ENCODE measurements at regions not wholly inside any gene's neighbourhood (a gene's known extent, or its start where the extent isn't known, plus 50 kb on each side); places are given as distances from the start of the nearest gene placed in this dataset.

GRCh38 chr3:109687626-109688025 lies 350.3 kb upstream of the DPPA4 start (continued):
- TF ChIP-seq PRRX2 (CRISPR knock-in tag; IDR thresholded peaks at IDR 0.05) (no peak), GRHL2 (CRISPR knock-in tag; IDR thresholded peaks at IDR 0.05; ENCODE audit: insufficient replicate concordance, severe bottlenecking) (no peak), ZNF121 (CRISPR knock-in tag; IDR thresholded peaks at IDR 0.05) (no peak), NFYB (CRISPR knock-in tag; conservative IDR thresholded peaks at IDR 0.05; ENCODE audit: low read depth) (no peak), ARID4B (CRISPR knock-in tag; IDR thresholded peaks at IDR 0.05; ENCODE audit: borderline replicate concordance) (no peak), SMAD3 (CRISPR knock-in tag; IDR thresholded peaks at IDR 0.05; ENCODE audit: borderline replicate concordance) (no peak), SP1 (CRISPR knock-in tag; conservative IDR thresholded peaks at IDR 0.05) (no peak), ATF1 (CRISPR knock-in tag; IDR thresholded peaks at IDR 0.05) (no peak), ZNF232 (CRISPR knock-in tag; IDR thresholded peaks at IDR 0.05) (no peak)

GRCh38 chr3:109696932-109697331 lies 359.6 kb upstream of the DPPA4 start:
- no peaks in the 10 kb centered on the region for H3K27me3 Mint-ChIP-seq (ENCODE audit: low read depth)
- no peak overlapping the region for H3K27ac Mint-ChIP-seq
- no peak overlapping the region for H3K4me3 Mint-ChIP-seq
- no peak for DNase-seq (ENCODE audit: low spot score)
- H3K36me3 Mint-ChIP-seq = peaks cover 6% of the 10 kb centered on the region
- H3K9me3 Mint-ChIP-seq = peaks cover 23% of the 10 kb centered on the region
- TF ChIP-seq PRDM15 (CRISPR knock-in tag; IDR thresholded peaks at IDR 0.05) (no peak), ZSCAN18 (CRISPR knock-in tag; IDR thresholded peaks at IDR 0.05) (no peak), ZNF671 (CRISPR knock-in tag; IDR thresholded peaks at IDR 0.05) (no peak), ZNF138 (CRISPR knock-in tag; conservative IDR thresholded peaks at IDR 0.05) (no peak), GRHL2 (CRISPR knock-in tag; IDR thresholded peaks at IDR 0.05; ENCODE audit: insufficient replicate concordance, severe bottlenecking) (no peak), ZMAT4 (CRISPR knock-in tag; IDR thresholded peaks at IDR 0.05) (no peak), ATF3 (CRISPR knock-in tag; conservative IDR thresholded peaks at IDR 0.05) (no peak), E2F4 (CRISPR knock-in tag; IDR thresholded peaks at IDR 0.05; ENCODE audit: borderline replicate concordance, low read depth) (no peak), ZNF219 (CRISPR knock-in tag; IDR thresholded peaks at IDR 0.05; ENCODE audit: borderline replicate concordance) (no peak), ZNF425 (CRISPR knock-in tag; conservative IDR thresholded peaks at IDR 0.05) (no peak), OVOL2 (CRISPR knock-in tag; IDR thresholded peaks at IDR 0.05; ENCODE audit: borderline replicate concordance) (no peak)
- POLR2A ChIA-PET = no interaction called here
- ATAC-seq = no peak
- H3K4me1 Mint-ChIP-seq = no peaks in the 10 kb centered on the region
- CTCF ChIA-PET = interaction anchor here (0.6 kb wide), 1 partner anchor 43 kb away, joined by 3 read pairs; no protein-coding TSS in a partner anchor

Measured in WTC11 (cell line).